Omental fat pad (tissue), 3 donors: ENCODE measurements at regions not wholly inside any gene's neighbourhood (a gene's known extent, or its start where the extent isn't known, plus 50 kb on each side); places are given as distances from the start of the nearest gene placed in this dataset.
"Not testable (repeated sequence)": the region's sequence is repeated elsewhere in the genome, so short reads cannot be mapped to it uniquely, and the experiment has no call there.

Source experiments
- ATAC-seq: fragments of 150-250 bp; one replicate; pipeline ENCODE4 v1.9.1; 2016; ENCODE audit warnings: mild to moderate bottlenecking, moderate library complexity; ENCODE audit not compliant: low FRiP score
- DNase-seq: peaks from one replicate; pipeline ENCODE4 v3.0.0-alpha.2; 2019; ENCODE audit warnings: low spot score
- TF ChIP-seq, protein P1 (sequence below), 3 donors: fragments of 450-650 bp; IDR thresholded peaks; one replicate each; pipeline ENCODE4 v1.5.1; 2016 to 2017; ENCODE audit warnings: antibody characterized with exemption in 3 of 3, mild to moderate bottlenecking in 3 of 3, moderate library complexity in 2 of 3

- TF ChIP-seq, protein P1, sequence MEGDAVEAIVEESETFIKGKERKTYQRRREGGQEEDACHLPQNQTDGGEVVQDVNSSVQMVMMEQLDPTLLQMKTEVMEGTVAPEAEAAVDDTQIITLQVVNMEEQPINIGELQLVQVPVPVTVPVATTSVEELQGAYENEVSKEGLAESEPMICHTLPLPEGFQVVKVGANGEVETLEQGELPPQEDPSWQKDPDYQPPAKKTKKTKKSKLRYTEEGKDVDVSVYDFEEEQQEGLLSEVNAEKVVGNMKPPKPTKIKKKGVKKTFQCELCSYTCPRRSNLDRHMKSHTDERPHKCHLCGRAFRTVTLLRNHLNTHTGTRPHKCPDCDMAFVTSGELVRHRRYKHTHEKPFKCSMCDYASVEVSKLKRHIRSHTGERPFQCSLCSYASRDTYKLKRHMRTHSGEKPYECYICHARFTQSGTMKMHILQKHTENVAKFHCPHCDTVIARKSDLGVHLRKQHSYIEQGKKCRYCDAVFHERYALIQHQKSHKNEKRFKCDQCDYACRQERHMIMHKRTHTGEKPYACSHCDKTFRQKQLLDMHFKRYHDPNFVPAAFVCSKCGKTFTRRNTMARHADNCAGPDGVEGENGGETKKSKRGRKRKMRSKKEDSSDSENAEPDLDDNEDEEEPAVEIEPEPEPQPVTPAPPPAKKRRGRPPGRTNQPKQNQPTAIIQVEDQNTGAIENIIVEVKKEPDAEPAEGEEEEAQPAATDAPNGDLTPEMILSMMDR (IDR thresholded peaks at IDR 0.05), result no peak
- no peak for ATAC-seq
These were observed 602.0 kb upstream of the COBL start for GRCh38 chr7:51918581-51918980.

DNA sequence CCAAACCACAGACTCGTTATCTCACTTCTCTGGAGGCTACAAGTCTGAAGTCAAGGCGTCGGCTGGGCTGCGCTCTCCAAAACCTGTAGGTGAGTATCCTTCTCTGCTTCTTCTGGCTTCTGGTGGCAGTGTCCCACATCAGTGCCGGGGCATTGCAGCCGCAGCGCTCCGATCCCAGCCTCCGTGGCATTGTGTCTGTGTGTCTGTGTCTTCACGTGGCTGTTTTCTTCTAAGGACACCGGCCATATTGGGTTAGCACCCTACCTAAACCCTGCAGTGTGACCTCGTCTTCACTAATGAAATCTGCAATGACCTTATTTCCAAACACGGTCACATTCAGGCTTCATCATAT, 584.9 kb upstream of the COBL start:
- ATAC-seq (no peak), DNase-seq (no peak)
- TF ChIP-seq, protein P1 (IDR thresholded peaks at IDR 0.05), result no peak

More at GRCh38 chr7:51918581-51918980, 602.0 kb upstream of the COBL start:
- DNase-seq, result no peak

- not testable (repeated sequence) for DNase-seq, ATAC-seq
These were observed 584.3 kb upstream of the COBL start for GRCh38 chr7:51900755-51901488.

DNA sequence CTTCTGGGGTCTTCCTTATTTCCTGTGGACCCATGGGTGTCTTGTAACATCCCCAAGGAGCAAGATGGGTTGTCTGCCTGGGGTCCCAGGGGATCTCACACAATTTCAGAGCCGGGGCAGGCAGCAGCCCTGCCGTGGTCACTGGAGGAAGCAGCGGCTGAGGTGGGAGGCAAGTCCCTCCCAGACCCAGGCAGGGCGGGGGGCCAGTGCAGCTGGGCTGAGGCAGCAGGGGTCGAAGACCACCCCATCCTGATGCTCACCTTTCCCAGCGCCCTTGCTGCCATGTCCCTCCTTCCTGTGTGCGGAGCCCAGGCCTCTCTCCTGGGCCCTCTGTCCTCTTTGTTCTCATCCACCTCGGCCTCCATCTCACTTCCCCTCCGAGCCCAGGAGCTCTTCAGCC, 583.0 kb upstream of the COBL start:
- ATAC-seq (no peak), DNase-seq (no peak)
- TF ChIP-seq, protein P1 (IDR thresholded peaks at IDR 0.05), result no peak

- TF ChIP-seq, protein P1 (IDR thresholded peaks at IDR 0.05), result no peak
- DNase-seq, result no peak
- ATAC-seq, result no peak
These were observed 565.8 kb upstream of the COBL start for GRCh38 chr7:51882412-51882811.

DNA sequence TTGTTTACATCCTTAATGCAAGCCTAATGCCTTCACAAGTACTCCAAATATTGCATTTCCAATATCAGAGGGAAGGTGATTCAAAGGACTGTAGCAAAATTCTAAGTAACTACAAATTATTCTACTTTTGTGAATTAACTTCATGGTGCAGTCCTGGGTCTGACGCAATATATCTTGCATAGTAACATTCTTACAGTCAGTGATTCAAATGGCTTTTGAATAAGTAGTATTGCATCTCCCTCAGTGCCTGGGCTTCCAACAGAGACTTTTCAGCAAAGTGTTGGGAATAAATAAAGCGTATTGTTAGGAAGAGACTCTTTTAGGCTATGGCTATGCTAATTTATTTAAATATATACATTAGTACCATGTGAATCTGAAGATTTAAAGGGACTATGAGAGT, 564.7 kb upstream of the COBL start:
- DNase-seq, result no peak
- TF ChIP-seq, protein P1 (IDR thresholded peaks at IDR 0.05), result no peak
- ATAC-seq, result no peak

- DNase-seq (no peak), ATAC-seq (no peak)
- TF ChIP-seq, protein P1 (IDR thresholded peaks at IDR 0.05), result no peak
These were observed 562.3 kb upstream of the COBL start for GRCh38 chr7:51878865-51879264.
